Dendritic cell treated with granulocyte-macrophage colony-stimulating factor and Interleukin-4, amounts not matched to agents 40 ng/mL and 50 ng/mL, for 4 days (primary cell): ENCODE measurements at regions not wholly inside any gene's neighbourhood (a gene's known extent, or its start where the extent isn't known, plus 50 kb on each side); places are given as distances from the start of the nearest gene placed in this dataset.
A peak's percentile ranks its signal among the peaks of the same experiment; 100 is the strongest.
"Not testable (repeated sequence)": the region's sequence is repeated elsewhere in the genome, so short reads cannot be mapped to it uniquely, and the experiment has no call there.

ENCODE experiments used
- H3K27ac Mint-ChIP-seq: one replicate; pipeline ENCODE4 v1.8.0; 2022; ENCODE audit warnings: mild to moderate bottlenecking, mixed read lengths
- H3K27me3 Mint-ChIP-seq: one replicate; pipeline ENCODE4 v1.8.0; 2022; ENCODE audit warnings: mild to moderate bottlenecking, mixed read lengths
- H3K36me3 Mint-ChIP-seq: one replicate; pipeline ENCODE4 v1.8.0; 2022; ENCODE audit warnings: low read depth, mixed read lengths
- H3K4me1 Mint-ChIP-seq: one replicate; pipeline ENCODE4 v1.8.0; 2022; ENCODE audit warnings: low read depth, mixed read lengths
- H3K4me3 Mint-ChIP-seq: one replicate; pipeline ENCODE4 v1.8.0; 2022; ENCODE audit warnings: mild to moderate bottlenecking, moderate library complexity, mixed read lengths
- H3K9me3 Mint-ChIP-seq: one replicate; pipeline ENCODE4 v1.8.0; 2022; ENCODE audit warnings: mixed read lengths
- intact Hi-C: fragments of 100-400 bp; cut with micrococcal nuclease; formaldehyde crosslinking; loops from one replicate; pipeline ENCODE4 v1.15.0; 2022

- H3K36me3 Mint-ChIP-seq, H3K27me3 Mint-ChIP-seq, H3K27ac Mint-ChIP-seq, intact Hi-C loops, H3K4me3 Mint-ChIP-seq, H3K4me1 Mint-ChIP-seq, H3K9me3 Mint-ChIP-seq: not testable (repeated sequence)
These were observed 66.9 kb upstream of the ADORA2B start for GRCh38 chr17:15877882-15878500.

DNA sequence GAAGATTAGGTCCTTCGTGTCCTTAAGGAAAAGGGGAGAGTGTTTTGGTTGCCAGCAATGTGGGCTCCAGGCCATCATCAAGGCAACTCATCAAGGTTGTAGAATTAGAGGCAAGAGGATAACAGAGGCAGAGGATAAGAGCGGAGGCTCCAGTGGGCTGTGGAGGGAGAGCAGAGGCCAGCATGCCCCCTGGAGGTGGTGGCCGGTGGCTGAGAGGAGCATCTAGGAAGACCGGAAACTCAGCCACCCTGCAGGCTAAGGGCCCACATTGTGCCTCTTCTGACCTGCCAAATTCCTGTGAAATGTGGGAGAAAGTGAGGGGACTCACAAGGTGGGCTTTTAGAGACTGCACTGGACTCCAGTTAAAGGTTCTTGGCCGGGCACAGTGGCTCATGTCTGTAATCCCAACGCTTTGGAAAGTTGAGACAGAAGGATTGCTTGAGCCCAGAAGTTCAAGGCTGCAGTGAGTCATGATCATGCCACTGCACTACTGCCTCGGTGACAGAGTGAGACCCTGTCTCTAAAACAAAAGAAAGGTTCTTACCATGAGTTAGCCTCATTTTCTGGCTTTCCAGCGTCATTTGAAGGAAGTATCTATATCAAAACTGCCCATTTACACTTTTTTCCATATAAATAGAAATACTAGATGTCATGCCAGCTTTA, 62.7 kb upstream of the ADORA2B start:
- Mint-ChIP-seq H3K27me3 (peaks cover 3% of the 10 kb centered on the region), H3K4me1 (peaks cover 30% of the 10 kb centered on the region), H3K36me3 (no peaks in the 10 kb centered on the region), H3K9me3 (no peaks in the 10 kb centered on the region), H3K4me3 (no peak overlapping the region), H3K27ac (no peak overlapping the region)
- intact Hi-C loops = no loop called here

DNA sequence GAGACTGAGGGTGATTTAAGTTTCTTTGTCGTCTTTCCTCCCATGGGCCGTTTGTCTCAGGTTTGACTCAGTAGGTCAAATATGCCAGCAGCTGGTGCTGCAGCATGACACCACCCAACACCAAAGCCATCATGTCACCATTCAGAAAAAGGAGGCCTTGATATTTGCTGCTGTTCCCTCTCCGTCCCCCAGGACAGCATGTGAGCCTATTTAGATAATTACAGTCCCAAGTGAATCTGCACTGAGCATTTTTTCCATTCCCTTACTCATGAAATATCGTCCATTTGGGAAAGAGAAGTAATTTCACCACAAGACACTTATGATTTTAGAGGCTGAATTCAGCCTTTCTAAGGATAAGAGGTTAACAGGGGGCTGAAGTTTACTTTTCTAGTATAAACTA, 62.2 kb upstream of the ADORA2B start:
- Mint-ChIP-seq H3K27ac (no peak overlapping the region), H3K9me3 (no peaks in the 10 kb centered on the region), H3K4me1 (peaks cover 34% of the 10 kb centered on the region), H3K36me3 (no peaks in the 10 kb centered on the region), H3K27me3 (peaks cover 3% of the 10 kb centered on the region), H3K4me3 (no peak overlapping the region)
- intact Hi-C loops = no loop called here

- Mint-ChIP-seq H3K9me3 (no peaks in the 10 kb centered on the region), H3K27ac (no peak overlapping the region), H3K27me3 (peaks cover 3% of the 10 kb centered on the region), H3K4me1 (peaks cover 34% of the 10 kb centered on the region), H3K4me3 (no peak overlapping the region), H3K36me3 (no peaks in the 10 kb centered on the region)
- intact Hi-C loops = no loop called here
These were observed 61.3 kb upstream of the ADORA2B start for GRCh38 chr17:15883617-15884111.

DNA sequence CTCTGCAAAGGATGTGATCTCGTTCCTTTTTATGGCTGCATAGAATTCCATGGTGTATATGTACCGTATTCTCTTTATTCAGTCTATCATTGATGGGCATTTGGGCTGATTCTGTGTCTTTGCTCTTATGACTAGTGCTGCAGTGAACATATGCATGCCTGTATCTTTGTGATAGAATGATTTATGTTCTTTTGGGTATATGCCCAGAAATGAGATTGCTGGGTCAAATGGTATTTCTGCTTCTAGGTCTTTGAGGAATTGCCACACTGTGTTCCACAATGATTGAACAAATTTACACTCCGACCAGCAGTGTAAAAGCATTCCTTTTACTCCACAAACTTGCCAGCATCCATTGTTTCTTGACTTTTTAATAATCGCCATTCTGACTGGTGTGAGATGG, 60.2 kb upstream of the ADORA2B start:
- no peaks in the 10 kb centered on the region for H3K9me3 Mint-ChIP-seq
- H3K27me3 Mint-ChIP-seq = peaks cover 3% of the 10 kb centered on the region
- intact Hi-C loops = loop anchor here (5.0 kb wide), 1 partner anchor 58 kb away; no protein-coding TSS in a partner anchor
- no peaks in the 10 kb centered on the region for H3K36me3 Mint-ChIP-seq
- H3K4me3 Mint-ChIP-seq = no peak overlapping the region
- H3K27ac Mint-ChIP-seq = no peak overlapping the region
- peaks cover 35% of the 10 kb centered on the region for H3K4me1 Mint-ChIP-seq

GRCh38 chr17:15885770-15886169, 59.2 kb upstream of the ADORA2B start:
- intact Hi-C loops = loop anchor here (5.0 kb wide), 1 partner anchor 57 kb away; no protein-coding TSS in a partner anchor
- peaks cover 4% of the 10 kb centered on the region for H3K27me3 Mint-ChIP-seq
- no peaks in the 10 kb centered on the region for H3K36me3 Mint-ChIP-seq
- no peaks in the 10 kb centered on the region for H3K9me3 Mint-ChIP-seq
- H3K4me3 Mint-ChIP-seq = no peak overlapping the region
- peak overlapping the region; percentile 70 for H3K27ac Mint-ChIP-seq
- peaks cover 45% of the 10 kb centered on the region for H3K4me1 Mint-ChIP-seq

- H3K4me3 Mint-ChIP-seq = no peak overlapping the region
- H3K9me3 Mint-ChIP-seq = no peaks in the 10 kb centered on the region
- H3K36me3 Mint-ChIP-seq = no peaks in the 10 kb centered on the region
- H3K4me1 Mint-ChIP-seq = peaks cover 46% of the 10 kb centered on the region
- intact Hi-C loops = loop anchor here (5.0 kb wide), 1 partner anchor 56 kb away; no protein-coding TSS in a partner anchor
- H3K27ac Mint-ChIP-seq = peak overlapping the region; percentile 70
- peaks cover 4% of the 10 kb centered on the region for H3K27me3 Mint-ChIP-seq
These were observed 58.7 kb upstream of the ADORA2B start for GRCh38 chr17:15886221-15886620.

DNA sequence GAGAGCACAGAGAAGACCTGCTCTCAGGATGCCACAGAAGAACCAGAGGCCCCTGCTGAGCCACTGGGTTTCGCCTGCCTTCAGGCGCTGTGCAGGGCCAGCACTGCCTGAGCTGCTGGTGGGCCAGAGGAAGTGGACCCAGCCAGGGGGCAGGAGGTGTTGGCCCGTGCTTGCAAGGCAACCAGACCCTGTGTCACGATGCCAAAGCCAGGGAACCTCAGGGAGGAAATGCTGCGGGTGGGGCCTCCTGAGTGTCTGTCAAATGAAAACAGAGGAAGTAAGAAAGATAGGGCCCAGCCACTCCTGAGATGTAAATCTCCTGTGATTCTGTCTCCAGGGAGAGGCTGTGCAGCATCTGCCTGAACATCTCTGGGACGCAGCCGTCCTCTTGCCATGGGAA, 58.1 kb upstream of the ADORA2B start:
- no peak overlapping the region for H3K4me3 Mint-ChIP-seq
- peak overlapping the region; percentile 70 for H3K27ac Mint-ChIP-seq
- no peaks in the 10 kb centered on the region for H3K9me3 Mint-ChIP-seq
- intact Hi-C loops = loop anchor here (5.0 kb wide), 1 partner anchor 55 kb away; no protein-coding TSS in a partner anchor
- peaks cover 46% of the 10 kb centered on the region for H3K4me1 Mint-ChIP-seq
- H3K27me3 Mint-ChIP-seq = peaks cover 4% of the 10 kb centered on the region
- H3K36me3 Mint-ChIP-seq = no peaks in the 10 kb centered on the region

GRCh38 chr17:15888436-15888835, 56.5 kb upstream of the ADORA2B start:
- Mint-ChIP-seq H3K27me3 (peaks cover 4% of the 10 kb centered on the region), H3K36me3 (no peaks in the 10 kb centered on the region), H3K4me1 (peaks cover 42% of the 10 kb centered on the region), H3K27ac (no peak overlapping the region), H3K9me3 (no peaks in the 10 kb centered on the region), H3K4me3 (no peak overlapping the region)
- intact Hi-C loops = loop anchor here (5.0 kb wide), 1 partner anchor 54 kb away; no protein-coding TSS in a partner anchor

DNA sequence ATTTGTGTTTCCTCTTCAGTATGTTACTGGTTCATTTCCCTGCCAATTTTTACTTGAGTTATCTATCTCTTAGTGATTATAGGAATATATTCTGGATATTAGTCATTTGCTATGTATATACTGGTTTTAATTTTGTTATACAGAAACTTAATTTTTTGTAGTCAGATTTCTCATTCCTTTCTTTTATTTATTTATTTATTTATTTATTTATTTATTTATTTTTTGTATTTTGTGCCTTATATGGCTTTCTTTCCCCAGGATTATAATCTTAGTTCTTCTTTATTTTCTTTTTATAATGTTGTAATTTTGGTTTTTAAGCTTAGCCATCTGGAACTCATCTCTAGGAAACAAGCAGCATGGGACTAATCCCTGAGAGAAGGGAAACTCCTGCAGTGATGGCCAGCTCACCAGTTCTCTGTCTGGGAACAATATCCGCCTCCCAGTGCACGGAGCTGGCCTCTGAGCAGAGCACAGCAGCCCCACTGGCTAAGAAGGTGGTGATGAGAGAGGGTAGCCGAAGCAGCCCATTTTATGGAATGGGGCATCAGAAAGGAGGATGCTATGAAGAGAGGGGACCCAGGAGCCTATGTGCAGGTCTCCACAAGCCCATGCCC, 54.5 kb upstream of the ADORA2B start:
- Mint-ChIP-seq H3K27ac (peak overlapping the region; percentile 50), H3K36me3 (no peaks in the 10 kb centered on the region), H3K9me3 (no peaks in the 10 kb centered on the region), H3K27me3 (peaks cover 10% of the 10 kb centered on the region), H3K4me1 (peaks cover 38% of the 10 kb centered on the region), H3K4me3 (no peak overlapping the region)
- intact Hi-C loops = no loop called here

DNA sequence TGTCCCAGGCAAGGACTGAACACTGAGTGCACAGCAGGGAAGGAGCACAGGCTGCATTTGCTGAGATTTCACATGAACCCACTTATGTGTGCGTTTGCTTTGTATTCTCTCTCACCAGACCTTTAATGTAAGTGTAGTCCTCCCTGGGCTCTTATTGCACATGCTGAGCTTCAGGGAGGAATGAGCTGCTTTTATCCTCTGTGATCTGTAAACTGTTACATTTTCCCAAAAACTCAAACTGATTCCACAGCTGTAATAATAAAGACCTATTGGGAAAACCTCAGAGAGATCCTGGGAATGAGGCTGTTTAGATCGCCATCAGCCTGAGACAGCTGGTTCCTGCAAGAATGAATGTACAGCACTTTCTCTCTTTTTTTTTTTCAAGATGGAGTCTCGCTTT, 53.6 kb upstream of the ADORA2B start:
- Mint-ChIP-seq H3K36me3 (no peaks in the 10 kb centered on the region), H3K27ac (no peak overlapping the region), H3K4me3 (no peak overlapping the region), H3K4me1 (peaks cover 29% of the 10 kb centered on the region), H3K9me3 (peaks cover 5% of the 10 kb centered on the region), H3K27me3 (peaks cover 8% of the 10 kb centered on the region)
- intact Hi-C loops = no loop called here

GRCh38 chr17:15892244-15892643, 52.7 kb upstream of the ADORA2B start:
- Mint-ChIP-seq H3K4me3 (no peak overlapping the region), H3K27ac (no peak overlapping the region), H3K4me1 (peaks cover 21% of the 10 kb centered on the region), H3K9me3 (peaks cover 12% of the 10 kb centered on the region), H3K27me3 (peaks cover 10% of the 10 kb centered on the region), H3K36me3 (no peaks in the 10 kb centered on the region)
- intact Hi-C loops = no loop called here

- Mint-ChIP-seq H3K4me3 (no peak overlapping the region), H3K4me1 (peaks cover 24% of the 10 kb centered on the region), H3K36me3 (no peaks in the 10 kb centered on the region), H3K9me3 (peaks cover 12% of the 10 kb centered on the region), H3K27ac (no peak overlapping the region), H3K27me3 (peaks cover 10% of the 10 kb centered on the region)
- intact Hi-C loops = no loop called here
These were observed 51.9 kb upstream of the ADORA2B start for GRCh38 chr17:15892731-15893657.
